Retina (tissue), 1 donor: ENCODE measurements at regions not wholly inside any gene's neighbourhood (a gene's known extent, or its start where the extent isn't known, plus 50 kb on each side); places are given as distances from the start of the nearest gene placed in this dataset.

Experiments
- DNase-seq: peaks from one replicate; pipeline ENCODE4 v3.0.0-alpha.2; 2016

- no peak for DNase-seq
These were observed 416.9 kb upstream of the SMARCA2 start for GRCh38 chr9:1598270-1598669.

GRCh38 chr9:1599961-1600360 lies 415.2 kb upstream of the SMARCA2 start:
- DNase-seq, result no peak

- peak; percentile 21 for DNase-seq
These were observed 410.1 kb upstream of the SMARCA2 start for GRCh38 chr9:1604942-1605560.

GRCh38 chr9:1606253-1606652 lies 408.9 kb upstream of the SMARCA2 start:
- DNase-seq, result no peak

- DNase-seq, result no peak
These were observed 402.3 kb upstream of the SMARCA2 start for GRCh38 chr9:1612886-1613285.

GRCh38 chr9:1617419-1617818 lies 397.7 kb upstream of the SMARCA2 start:
- DNase-seq, result no peak

- DNase-seq, result peak; percentile 17
These were observed 395.0 kb upstream of the SMARCA2 start for GRCh38 chr9:1619915-1620710.

- DNase-seq, result no peak
These were observed 377.7 kb upstream of the SMARCA2 start for GRCh38 chr9:1637401-1637800.

- DNase-seq, result no peak
These were observed 376.0 kb upstream of the SMARCA2 start for GRCh38 chr9:1639166-1639565.

GRCh38 chr9:1647776-1648175 lies 367.4 kb upstream of the SMARCA2 start:
- no peak for DNase-seq

GRCh38 chr9:1653282-1653681 lies 361.9 kb upstream of the SMARCA2 start:
- DNase-seq, result no peak

- DNase-seq, result no peak
These were observed 356.3 kb upstream of the SMARCA2 start for GRCh38 chr9:1658661-1659362.

- DNase-seq, result no peak
These were observed 355.8 kb upstream of the SMARCA2 start for GRCh38 chr9:1659363-1659690.

- DNase-seq, result no peak
These were observed 346.7 kb upstream of the SMARCA2 start for GRCh38 chr9:1668441-1668840.

- no peak for DNase-seq
These were observed 341.8 kb upstream of the SMARCA2 start for GRCh38 chr9:1673300-1673699.

GRCh38 chr9:1676771-1677170 lies 338.4 kb upstream of the SMARCA2 start:
- no peak for DNase-seq

GRCh38 chr9:1683951-1684350 lies 331.2 kb upstream of the SMARCA2 start:
- DNase-seq, result no peak

- DNase-seq, result no peak
These were observed 316.2 kb upstream of the SMARCA2 start for GRCh38 chr9:1698991-1699390.

- no peak for DNase-seq
These were observed 314.0 kb upstream of the SMARCA2 start for GRCh38 chr9:1701113-1701512.

GRCh38 chr9:1702701-1703100 lies 312.4 kb upstream of the SMARCA2 start:
- DNase-seq, result no peak

- no peak for DNase-seq
These were observed 307.9 kb upstream of the SMARCA2 start for GRCh38 chr9:1707291-1707690.

- DNase-seq, result no peak
These were observed 306.9 kb upstream of the SMARCA2 start for GRCh38 chr9:1708219-1708618.

GRCh38 chr9:1709347-1709746 lies 305.8 kb upstream of the SMARCA2 start:
- no peak for DNase-seq

GRCh38 chr9:1712861-1713450 lies 302.2 kb upstream of the SMARCA2 start:
- DNase-seq, result no peak
